Bronchial epithelial cell (primary cell): ENCODE measurements at regions not wholly inside any gene's neighbourhood (a gene's known extent, or its start where the extent isn't known, plus 50 kb on each side); places are given as distances from the start of the nearest gene placed in this dataset.

Source experiments
- DNase-seq: peaks from one replicate; pipeline ENCODE4 v3.0.0-alpha.2; 2010; ENCODE audit warnings: low read depth
- FAIRE-seq: peaks from 2 replicates; lab custom pipeline; 2011; peaks lifted over from hg19 to GRCh38; lab: Jason Lieb, UNC
- H3K27me3 ChIP-seq: 2 replicates; pipeline ENCODE4 v1.5.1; 2011; ENCODE audit warnings: low read length; ENCODE audit not compliant: control insufficient read depth, insufficient read depth
- H3K36me3 ChIP-seq: 2 replicates; pipeline ENCODE4 v1.5.1; 2011; ENCODE audit warnings: low read length; ENCODE audit not compliant: control insufficient read depth, insufficient read depth
- H3K4me3 ChIP-seq: 2 replicates; pipeline ENCODE4 v1.5.1; 2011; ENCODE audit warnings: mild to moderate bottlenecking, low read depth, low read length, control low read depth
- CTCF ChIP-seq: IDR thresholded peaks from 2 replicates; pipeline ENCODE4 v1.5.1; 2011; ENCODE audit warnings: mild to moderate bottlenecking, moderate library complexity, low read length, control low read depth, inconsistent platforms; ENCODE audit not compliant: insufficient read depth, severe bottlenecking

- H3K4me3 ChIP-seq, result no peak overlapping the region
- FAIRE-seq (peak; percentile 79), DNase-seq (peak; percentile 99)
- no peak for TF ChIP-seq CTCF
- H3K27me3 ChIP-seq, result no peaks in the 10 kb centered on the region
- no peaks in the 10 kb centered on the region for H3K36me3 ChIP-seq
These were observed 86.3 kb upstream of the FAM136A start for GRCh38 chr2:70388128-70388527.

DNA sequence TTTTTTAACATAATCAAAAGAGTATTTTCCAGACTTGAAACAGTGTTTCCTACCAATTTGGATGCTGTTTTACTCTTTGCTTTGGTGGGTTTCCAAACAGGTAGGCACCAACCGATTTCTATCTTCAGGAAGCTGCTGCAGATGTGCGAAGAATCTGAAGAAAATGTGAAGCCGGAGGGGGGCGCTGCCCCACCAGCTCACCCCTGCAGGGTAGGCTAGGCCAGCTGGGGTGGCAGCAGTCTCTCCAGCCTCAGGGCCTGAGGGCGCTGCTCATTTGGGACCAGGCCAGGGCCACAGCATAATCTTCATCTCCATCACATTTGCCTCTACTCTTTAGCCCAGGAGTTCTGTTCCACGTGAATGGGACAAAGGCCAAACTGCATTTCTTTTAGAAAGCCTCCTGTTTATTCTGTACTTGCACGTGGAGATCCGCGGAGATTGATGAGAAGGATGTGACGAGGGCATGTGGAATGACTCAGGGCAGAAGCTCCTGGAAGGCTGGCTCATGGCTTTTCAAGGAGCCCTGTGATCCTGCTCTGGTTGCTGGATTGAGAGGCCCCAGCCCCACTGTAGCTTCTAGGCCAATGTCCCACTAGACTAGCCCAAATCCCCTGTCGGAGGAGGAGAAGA is 84.2 kb upstream of the FAM136A start:
- Histone ChIP-seq H3K27me3 (no peaks in the 10 kb centered on the region), H3K36me3 (no peaks in the 10 kb centered on the region), H3K4me3 (no peak overlapping the region)
- DNase-seq, result peak; percentile 52
- no peak for FAIRE-seq
- TF ChIP-seq CTCF, result no peak

DNA sequence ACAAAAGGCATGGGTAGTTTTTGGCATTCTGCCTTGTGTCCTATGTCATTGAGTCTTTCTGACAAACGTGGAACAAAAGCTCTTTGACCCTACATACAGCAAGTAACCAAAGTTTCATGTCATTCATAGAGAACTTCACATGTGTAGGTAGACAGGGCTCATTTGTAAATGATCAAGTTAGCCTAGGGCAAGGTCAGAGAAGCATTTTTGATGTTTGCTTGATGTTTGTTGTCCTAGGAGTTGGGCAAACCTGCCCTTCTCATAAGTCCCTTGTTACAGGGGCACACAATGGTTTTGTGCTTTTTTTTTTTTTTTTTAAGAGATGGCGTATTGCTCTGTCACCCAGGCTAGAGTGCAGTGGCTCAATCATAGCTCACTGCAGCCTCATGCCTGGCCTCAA is 83.3 kb upstream of the FAM136A start:
- FAIRE-seq (no peak), DNase-seq (no peak)
- Histone ChIP-seq H3K27me3 (no peaks in the 10 kb centered on the region), H3K4me3 (no peak overlapping the region), H3K36me3 (no peaks in the 10 kb centered on the region)
- no peak for TF ChIP-seq CTCF

DNA sequence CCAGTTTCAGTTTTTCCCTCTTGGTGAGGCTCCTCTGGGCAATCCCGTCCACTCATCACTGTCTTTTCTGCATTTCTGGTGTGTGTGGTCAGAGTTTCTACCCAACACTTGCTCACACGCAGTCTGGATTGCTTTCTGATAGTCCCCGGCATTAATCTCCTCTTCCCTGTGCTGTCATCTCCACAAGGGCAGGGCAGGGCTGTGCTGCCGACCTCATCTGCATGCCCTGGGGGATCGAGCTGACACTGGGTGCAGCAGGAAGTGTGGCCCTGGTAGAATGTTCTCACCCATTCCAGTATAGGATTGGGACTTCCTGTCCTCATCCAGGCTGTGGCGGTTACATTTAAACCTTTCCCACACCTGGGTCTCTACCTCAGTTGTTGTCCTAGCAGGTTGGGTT is 80.0 kb upstream of the FAM136A start:
- DNase-seq (peak; percentile 93), FAIRE-seq (no peak)
- no peak for TF ChIP-seq CTCF
- Histone ChIP-seq H3K36me3 (no peaks in the 10 kb centered on the region), H3K4me3 (no peak overlapping the region), H3K27me3 (no peaks in the 10 kb centered on the region)

DNA sequence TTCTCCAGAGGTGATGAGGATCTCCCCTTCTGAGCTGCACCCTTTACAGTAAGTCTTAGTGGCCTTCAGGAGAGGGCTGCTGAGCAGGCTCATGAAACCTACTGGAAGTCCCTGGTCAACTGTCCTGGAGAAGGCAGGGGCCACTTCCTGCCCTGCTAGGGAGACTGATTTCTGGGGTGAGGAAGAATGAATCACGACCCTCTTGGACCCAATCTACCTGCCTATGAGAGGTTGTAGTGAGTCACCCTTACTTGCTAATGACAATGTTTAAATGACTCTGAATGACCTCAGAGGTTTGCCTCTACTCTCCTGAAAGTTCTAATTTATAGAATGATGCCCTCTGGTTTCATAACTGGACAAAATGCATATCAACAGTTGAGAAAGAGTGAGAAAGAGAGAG is 79.4 kb upstream of the FAM136A start:
- DNase-seq, result peak; percentile 92
- TF ChIP-seq CTCF, result no peak
- H3K36me3 ChIP-seq, result no peaks in the 10 kb centered on the region
- no peak for FAIRE-seq
- no peaks in the 10 kb centered on the region for H3K27me3 ChIP-seq
- no peak overlapping the region for H3K4me3 ChIP-seq

DNA sequence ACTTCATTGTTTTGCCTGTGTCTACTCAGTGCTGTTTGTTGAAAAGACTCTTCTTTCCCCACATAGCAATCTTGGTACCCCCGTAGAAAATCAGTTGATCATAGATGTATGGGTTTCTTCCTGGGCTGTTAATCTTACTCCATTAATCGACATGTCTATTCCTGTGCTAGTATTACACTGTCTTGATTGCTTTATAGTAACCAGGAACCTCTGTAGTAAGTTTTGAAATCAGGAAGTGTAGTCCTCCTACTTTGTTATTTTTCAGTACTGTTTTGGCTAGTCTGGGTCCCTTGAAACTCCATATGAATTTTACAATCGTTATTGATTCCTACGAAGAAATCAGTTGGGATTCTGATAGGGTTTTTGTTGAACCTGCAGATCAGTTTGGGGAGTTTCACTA is 78.8 kb upstream of the FAM136A start:
- Histone ChIP-seq H3K36me3 (no peaks in the 10 kb centered on the region), H3K27me3 (no peaks in the 10 kb centered on the region), H3K4me3 (no peak overlapping the region)
- FAIRE-seq, result no peak
- TF ChIP-seq CTCF, result no peak
- peak; percentile 60 for DNase-seq
